ENCODE measurements at regions not wholly inside any gene's neighbourhood (a gene's known extent, or its start where the extent isn't known, plus 50 kb on each side); places are given as distances from the start of the nearest gene placed in this dataset.
A peak's percentile ranks its signal among the peaks of the same experiment; 100 is the strongest.

DNA sequence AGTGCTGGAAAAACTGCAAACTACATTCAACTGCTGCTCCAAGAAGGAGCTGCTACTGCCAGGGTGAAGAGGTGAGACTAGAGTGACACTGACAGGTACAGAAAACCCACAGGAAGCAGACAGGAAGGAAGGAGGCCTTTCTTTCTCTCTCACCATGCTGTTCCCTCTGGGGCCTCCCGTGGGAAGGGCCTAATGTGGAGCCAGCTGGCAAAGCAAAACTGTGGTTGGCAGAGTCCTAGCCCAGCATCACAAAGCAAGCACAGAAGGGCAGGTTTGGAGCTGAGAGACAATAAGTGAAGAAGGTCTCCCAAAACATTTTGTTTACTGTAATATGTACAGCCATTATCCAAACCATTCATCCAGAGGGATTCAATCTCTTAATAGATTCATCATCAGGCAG lies 122.5 kb upstream of the MAX start:
- no peak for DNase-seq (ENCODE audit: low spot score)

DNA sequence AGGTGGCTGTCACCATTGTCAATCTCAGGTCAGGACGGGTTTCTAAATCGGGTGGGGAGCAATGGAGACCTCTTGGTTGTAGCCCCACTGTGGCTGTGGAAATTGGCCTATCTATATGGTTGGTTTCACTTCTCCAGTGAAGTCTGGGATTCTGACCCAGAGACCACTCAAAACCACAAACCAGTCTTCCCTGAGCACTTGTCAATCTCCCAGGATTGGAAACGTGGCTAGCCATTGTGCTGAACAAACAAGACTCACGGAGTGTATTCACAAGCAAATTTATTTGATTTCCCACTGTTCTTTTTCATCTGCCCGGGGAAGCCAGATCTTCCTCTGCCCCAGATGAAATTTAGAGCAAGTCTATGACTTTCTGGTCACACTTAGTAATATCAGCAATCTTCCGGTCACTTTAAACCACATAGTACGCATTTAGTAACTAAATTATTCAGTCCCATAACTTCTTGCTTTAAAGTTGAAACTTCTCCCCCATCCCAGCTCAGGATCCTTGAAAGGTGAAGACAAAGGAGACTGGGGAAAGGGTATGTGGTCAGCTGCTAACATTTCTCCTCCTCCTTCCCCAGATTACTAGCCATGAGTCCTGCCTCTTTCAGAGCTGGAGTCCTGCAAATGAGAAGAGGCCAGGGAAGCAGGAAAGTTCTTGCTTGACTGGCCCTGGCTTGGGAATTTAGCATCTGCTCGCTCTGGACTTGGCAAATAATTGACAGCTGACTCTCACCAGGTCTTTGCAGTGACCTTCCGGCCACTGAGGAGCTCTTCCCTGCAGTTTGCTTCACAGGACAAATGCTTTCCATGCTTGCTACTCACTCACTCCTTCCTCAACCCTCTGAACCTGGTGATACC lies 123.2 kb upstream of the MAX start:
- DNase-seq (ENCODE audit: low spot score), result no peak

DNA sequence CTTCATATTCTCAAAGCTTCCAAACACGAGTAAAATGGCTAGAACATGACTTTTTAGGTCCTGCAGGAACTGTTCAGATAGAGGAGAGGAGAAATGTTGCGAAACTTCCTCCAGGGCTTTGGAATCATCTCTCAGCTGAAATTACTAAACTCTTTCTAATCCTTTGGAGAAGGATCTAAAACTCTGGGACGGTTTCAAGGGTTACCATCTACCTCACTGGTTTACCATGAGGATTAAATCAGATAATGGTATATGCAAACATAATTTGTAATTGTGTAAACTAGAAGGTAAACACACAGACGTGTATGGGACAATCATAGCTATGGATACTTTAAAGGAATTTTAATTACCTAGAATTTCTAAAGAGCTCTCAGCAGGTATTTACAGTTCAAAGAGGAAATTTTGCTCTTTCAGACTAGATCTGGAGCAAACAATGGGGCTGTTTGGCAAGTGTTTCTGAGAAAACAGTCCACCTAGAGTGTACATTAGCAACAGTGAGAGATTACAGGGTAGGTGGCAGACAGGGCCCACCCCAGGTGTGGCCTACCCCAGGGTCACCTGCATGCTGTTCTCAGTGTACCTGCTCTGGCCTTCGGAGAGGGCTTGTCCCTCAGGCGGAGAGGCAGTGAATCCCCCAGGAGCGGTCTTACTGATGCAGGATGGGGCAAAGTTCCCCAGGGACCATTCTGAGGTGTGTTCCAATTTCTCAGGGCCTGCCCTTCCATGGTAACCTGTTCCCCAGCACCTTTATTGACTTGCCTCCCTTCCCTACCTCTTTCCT lies 124.7 kb upstream of the MAX start:
- peak; percentile 54 for DNase-seq (ENCODE audit: low spot score)

DNA sequence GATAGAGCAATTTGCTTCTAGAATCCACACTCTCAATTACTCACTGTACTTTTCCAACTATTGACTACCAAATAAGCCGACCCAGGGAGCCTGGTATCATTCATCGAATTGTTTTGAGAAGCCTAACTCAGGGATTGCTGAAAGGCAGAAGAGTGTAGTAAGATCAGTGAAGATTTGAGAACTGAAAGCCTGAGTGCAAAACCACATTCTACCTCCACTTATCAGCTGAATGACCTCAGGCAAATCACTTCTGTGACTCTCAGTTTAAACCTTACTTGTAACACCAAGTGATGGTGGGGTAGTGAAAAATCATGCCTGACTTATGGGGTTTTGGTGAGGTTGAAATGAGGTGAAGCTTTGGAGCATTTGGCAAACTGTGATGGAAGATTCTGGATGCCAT lies 126.1 kb upstream of the MAX start:
- no peak for DNase-seq (ENCODE audit: low spot score)

DNA sequence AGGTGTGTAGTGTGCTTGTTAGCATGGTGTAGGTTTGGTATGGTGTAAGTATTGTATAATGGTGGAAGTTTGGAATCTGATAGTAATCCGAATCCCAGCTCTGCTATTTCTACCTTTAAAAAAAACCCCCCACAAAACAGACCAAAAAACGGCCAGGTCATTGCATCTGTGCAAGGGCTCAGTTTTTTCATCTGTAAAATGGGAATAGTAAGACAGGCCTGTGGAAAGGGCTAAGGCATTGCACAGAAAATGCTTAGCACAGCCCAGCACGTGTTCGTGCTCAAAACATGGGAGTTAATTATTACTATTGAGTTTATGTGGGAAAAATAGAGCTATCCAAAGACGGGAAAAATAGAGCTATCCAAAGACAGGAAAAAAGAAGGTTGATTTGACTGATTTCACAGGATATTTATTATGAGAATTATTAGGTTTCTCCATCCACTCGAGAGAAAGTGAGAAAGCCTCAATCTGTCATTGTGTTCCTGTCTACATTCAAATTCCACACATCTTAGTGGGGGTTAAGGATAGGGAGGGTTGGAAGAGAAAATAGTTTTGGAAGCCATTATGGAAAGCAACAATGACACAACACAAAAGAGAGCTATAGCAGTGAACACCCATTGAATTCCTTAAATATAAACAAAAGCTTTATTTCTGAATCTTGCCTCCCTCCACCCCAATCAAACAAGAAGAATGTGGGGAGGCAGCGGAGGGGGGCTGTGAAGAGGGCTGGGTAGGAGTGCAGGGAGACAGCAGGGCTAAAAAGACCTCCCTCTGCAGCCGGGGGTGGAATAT lies 126.8 kb upstream of the MAX start:
- DNase-seq (ENCODE audit: low spot score), result no peak

DNA sequence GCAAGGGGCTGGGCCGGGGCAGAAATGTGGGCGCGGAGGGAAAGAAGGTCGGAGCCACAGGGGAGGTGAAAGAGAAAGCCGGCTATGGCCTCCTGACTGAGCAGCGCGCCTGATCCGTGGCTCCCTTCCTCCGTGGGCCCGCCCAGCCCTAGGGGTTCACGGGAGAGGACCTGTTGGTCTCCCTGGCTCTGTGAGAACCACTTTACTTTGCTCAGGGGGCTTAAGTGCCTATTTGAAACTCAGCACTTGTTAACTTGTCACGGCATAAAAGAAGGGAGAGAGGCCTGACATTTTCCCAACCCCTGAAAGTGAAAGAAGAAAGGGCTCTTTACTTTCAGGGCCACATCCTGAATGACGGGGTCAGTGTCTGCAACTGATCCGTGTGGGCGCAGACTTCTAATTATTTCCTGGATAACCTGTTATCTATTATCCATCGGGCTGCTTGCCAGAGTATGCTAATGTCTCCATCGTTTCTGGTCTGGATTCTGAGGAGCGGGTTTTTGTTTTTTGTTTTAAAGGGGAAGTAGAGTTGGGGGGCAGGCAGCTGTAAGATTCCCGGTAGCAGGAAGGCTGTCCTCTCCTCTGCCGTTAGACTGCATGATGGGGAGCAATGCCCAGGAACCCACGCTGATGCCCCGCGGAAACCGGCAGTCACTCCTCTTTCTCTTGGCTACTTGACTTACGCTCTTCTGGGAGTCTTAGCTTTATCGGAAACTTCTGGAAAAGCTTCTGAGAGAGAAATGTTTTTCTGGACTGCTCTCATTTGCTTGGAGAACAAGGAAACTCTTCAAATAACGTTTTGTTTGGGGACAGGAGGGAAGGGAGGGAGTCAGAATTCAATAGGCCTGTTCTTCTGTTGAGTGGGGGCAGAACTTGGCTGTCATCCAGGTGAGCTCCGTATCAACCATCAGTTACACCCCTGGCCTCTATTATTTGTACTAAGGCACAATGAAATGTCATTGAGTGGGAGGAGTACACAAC lies 127.7 kb upstream of the MAX start:
- peak; percentile 54 for DNase-seq (ENCODE audit: low spot score)

DNA sequence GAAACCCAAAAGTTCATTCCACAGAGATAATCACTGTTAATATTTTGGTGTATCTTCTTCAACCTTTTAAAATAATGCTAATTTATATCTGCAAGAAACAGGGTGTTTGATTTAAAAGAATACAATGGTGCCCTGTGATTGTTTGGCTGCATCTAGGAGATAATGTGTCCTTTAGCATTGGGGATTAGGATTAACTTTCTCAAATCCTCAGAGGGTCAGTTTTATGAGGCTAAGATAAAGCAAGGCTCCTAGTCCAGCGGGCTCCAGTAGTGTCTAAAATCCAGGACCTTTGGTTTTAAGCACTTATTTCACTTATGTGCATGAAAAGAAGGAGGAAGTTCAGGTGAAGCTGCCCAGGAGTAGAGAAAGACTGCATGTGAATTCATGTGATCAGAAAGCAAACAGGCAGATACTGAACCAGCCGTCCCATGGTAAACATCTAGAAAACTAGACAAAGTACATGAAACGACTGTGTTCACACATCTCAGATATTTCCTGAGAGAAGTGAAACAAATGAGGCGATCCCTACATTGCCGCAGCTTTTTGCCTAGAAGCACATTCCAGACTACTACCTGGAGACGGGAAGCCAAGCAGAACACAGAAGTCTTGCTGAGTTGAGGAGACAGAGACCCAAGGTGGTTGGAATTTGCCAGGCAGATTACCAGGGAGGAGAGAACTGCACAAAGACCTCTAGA lies 129.1 kb upstream of the MAX start:
- DNase-seq (ENCODE audit: low spot score), result no peak

DNA sequence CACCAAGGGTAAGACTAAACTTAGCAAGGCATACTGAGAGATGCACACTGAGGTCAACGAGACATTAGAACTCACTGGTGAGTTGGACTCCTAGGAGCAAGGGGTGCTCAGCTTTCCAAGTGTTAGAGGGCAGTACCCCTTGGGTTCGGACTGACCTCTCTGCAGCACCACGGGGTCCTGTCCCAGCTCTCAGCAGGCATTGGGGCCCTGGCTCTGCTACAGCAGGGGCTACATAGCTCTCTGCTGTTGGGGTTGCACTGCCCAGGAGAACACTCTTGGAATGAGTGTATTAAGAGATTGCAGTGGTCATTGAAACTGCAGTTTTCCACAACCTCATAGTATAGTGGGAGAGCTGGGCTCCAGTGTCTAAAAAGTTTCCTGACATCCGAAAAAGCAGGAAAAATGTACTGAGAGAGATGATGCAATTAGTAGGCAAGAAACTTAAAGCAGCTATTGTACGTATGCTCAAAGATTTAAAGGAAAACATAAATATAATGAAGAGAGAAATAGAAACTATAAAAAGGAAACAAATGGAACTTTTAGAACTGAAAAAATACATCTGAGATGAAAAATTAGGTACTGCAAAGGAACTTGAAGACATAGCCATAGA lies 132.5 kb upstream of the MAX start:
- DNase-seq (ENCODE audit: low spot score), result no peak

DNA sequence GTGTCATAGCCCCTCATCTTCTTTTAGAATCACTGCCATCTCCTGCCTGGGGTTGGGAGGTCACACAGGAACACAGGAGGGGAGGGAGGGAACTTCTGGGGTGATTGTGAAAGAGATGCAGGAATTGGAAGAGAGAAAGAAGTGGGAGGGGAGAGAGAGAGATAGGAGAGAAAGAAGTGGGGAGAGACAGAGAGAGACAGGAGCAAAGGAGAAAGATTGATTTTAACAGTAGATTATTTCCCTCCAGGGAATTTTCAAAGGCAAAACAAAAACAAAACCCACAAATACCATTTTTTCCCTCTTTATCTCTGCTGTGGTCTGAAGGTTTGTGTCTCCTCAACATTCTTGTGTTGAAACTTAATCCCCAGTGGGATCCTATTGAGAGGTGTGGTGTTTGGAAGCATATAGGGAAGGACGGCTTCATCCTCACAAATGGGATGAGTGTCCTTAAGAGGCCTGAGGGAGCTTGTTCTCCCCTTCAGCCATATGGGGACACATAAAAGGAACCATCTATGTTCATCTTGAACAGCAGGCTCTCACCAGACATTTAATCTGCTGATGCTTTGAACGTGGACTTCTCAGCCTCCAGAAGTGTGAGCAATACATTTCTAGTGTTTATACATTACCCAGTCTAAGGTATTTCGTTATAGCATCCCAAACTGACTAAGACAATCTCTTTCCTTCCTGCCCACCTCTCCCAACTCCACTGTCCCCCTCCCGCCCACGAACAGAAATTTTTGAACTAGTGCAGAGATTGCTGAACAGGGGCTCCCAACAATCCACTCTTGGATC lies 134.9 kb upstream of the MAX start:
- no peak for DNase-seq (ENCODE audit: low spot score)

DNA sequence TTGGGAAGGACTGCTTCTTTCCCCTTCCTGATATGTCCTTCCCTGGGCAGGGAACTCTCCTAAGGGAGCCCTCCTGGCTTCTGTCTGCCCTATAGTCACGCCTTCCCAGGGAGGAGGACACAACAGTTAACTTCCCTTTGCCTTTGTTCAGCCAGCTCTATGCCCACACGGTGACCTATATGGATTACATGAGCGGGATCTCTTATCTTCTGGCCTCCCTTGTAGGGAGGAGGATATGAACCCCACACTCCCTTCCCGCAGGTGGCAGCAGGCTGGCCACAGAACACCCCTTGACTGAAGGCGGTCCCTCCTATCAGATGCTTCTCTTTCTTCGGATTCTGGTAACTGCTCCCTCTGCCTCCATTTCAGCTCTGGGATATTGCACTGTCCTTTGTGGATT lies 135.6 kb upstream of the MAX start:
- no peak for DNase-seq (ENCODE audit: low spot score)

DNA sequence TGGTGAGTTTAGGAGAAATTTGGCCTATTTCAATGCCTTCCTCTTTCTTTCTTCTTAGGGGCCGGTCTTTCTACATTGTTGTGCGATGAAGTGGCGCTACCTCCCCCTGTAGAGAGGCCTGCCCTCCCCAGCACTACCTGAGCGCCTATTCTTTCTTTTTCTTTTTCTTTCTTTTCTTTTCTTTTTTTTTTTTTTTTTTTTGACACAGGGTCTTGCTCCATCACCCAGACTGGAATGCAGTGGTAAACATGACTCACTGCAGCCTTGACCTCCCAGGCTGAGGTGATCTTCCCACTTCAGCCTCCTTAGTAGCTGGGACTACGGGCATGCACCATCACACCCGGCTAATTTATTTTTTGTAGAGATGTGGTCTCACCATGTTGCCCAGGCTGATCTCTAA lies 136.1 kb upstream of the MAX start:
- no peak for DNase-seq (ENCODE audit: low spot score)

DNA sequence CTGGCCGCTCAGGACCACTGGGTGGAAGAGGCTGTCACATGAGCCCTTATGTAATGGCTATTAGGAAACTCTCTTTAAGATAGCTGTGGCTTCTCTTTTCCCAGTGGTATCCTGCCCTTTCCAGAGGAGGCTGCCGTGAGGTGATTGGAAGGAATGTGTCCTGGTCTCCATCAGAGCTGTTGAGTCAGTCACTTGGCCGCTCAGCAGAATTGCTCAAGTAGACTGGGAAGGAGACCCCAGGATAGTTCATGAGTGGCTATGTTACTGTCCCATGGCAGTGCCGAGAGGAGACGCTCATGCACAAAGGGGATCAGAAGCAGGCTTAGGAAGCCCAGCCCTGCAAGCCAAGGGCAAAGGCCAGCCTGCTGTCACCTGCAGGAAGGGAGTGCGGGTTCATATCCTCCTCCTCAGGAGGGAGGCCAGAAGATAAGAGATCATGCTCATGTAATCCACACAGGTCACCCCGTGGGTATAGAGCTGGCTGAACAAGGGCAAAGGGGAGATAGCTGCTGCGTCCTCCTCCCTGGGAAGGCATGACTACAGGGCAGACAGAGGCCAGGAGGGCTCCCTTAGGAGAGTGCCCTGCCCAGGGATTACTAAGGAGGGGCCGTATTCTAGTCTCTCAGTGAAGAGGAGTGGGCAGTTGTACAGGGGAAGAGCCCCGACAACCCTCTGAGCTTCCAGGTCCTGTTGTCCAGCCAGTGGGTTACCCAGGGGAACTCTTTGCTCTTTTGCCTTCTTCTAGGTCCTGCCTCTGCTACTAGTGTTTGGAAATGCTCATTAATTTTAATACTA lies 137.0 kb upstream of the MAX start:
- no peak for DNase-seq (ENCODE audit: low spot score)

DNA sequence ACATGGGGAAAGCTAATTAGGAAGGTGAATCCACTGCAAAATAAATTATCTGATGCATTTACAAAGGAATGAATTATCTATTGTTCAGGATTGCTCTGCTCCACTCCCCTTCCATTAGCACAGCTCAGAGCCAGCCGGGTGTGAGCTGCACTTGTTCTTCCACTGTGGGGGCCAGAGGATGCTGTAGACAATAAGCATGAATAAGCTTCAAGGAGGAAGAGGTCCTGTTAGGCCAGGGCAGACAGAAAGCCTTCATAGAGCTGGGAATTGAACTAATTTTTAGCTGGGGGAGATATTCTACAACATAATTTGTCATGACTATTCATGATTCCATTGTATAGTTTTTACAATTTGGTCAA lies 137.6 kb upstream of the MAX start:
- DNase-seq (ENCODE audit: low spot score), result no peak

DNA sequence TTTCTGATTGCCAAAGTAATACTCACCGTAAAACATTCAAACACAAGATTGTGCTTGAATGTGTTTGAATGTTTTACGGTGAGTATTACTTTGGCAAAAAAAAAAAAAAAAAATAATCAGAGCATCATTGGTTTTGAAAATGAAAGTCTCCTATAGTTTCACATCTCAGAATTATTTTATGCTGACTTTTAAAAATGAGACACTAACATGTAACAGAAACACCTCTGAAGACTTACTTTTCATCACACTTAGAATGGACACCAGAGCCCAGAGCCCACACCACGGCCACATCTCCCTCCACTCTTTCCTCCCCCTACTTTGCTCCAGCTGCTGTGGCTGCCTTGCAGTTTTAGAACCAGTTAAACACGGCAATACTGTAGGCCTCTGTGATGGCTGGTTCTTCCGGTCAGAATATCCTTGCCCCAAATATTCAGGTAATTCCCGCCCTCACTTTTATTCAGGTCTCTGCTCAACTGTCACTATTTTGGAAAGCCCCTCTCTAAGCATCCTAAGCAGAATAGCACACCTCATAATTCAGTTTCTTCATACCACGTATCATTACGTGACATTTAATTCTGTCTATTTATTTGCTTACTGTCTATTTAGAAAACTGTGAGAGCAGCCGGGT lies 138.9 kb upstream of the MAX start:
- no peak for DNase-seq (ENCODE audit: low spot score)

DNA sequence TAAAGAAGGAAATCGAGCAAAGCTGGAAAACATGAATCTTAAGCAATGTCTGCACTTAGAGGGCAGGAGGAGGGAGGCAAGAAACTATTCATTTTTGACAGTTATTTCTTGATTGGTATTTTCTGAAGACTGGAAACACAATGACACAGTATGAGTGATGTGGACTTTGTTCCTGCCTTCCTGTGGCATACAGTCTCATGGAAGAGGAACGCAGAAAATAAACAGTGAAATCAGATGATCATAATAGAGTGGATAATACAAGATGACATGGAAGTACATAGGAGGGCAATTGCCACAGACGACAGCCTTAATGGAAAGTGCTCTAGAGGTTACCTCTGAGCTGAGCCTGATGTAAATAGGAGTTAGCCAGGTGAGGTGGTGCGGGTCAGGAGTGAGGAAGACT lies 140.4 kb upstream of the MAX start:
- no peak for DNase-seq (ENCODE audit: low spot score)

DNA sequence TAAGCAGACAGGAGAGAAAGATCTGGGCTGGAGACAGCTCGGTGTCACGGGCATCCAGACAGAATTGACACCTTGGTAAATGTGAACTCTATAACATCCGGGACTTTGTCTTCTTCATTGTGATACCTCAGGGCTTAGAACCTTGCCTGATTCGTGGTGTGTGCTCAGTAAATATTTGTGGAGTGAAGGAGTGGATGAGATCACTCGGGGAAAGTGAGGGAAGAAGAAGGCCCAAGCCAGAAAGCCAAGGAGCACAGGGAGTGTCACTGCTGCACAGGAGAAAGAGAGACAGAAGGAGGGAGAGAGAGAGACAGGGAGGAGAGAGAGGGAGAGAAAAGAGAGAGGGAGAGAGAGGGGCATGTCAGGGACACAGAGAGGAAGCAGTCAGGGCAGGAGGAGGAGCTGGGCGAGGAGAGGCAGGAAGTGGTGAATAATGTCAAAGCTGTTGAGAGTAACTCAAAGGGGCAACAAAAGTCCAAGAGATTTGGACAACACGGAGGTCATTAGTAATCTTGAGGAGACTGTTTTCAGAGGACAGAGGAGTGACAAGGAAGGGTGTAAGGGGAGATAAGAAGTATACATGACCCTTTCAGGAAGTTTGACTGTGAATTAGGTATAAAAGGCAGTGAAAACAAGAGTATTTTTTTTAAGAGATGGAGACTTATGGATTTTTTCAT lies 141.6 kb upstream of the MAX start:
- DNase-seq (ENCODE audit: low spot score), result peak; percentile 42

DNA sequence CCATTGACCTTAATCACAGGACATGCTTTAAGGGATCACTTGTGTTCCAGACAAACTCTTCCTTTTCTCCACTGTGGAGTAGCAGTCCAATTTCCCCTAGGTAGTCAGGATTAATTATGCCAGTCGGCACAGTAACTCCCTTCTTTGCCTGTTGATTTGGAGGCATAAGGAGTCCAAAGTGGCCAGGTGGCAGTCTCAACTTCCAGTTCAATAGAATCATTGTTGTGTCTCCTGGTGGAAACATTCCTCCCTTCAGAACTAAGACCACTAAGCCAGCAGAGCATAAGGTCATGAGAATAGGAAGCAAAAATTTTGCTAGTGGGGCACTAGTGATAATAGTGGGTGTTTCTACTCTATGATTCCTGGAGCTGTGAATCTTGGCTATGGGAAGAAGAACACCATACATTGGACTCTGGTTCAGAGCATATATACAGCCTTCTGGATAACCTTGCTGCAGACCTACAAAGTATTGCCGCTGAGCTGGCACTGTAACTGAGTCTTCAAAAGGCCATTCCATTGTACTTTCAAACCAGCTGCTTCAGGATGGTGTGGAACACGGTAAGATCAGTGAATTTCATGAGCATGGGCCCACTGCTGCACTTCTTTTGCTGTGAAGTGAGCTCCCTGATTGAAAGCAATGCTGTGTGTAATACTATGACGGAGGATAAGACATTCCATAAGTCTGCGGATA lies 147.3 kb upstream of the MAX start:
- DNase-seq (ENCODE audit: low spot score), result no peak

Measured in mucosa of gallbladder (tissue), 1 donor.